GM12891 (cell line): ENCODE measurements at regions not wholly inside any gene's neighbourhood (a gene's known extent, or its start where the extent isn't known, plus 50 kb on each side); places are given as distances from the start of the nearest gene placed in this dataset.

ENCODE experiments used
- POLR2A ChIP-seq: IDR thresholded peaks from 2 replicates; pipeline ENCODE4 v1.6.1; 2011; ENCODE audit warnings: low read depth, low read length, control low read depth
- POLR2AphosphoS5 ChIP-seq: IDR thresholded peaks from 2 replicates; pipeline ENCODE4 v1.6.1; 2011; ENCODE audit warnings: low read depth, low read length, control low read depth
- POU2F2 ChIP-seq: IDR thresholded peaks from 2 replicates; pipeline ENCODE4 v1.6.1; 2011; ENCODE audit warnings: low read depth, mild to moderate bottlenecking, control low read depth, low read length, moderate library complexity
- SPI1 ChIP-seq: IDR thresholded peaks from 2 replicates; pipeline ENCODE4 v1.6.1; 2011; ENCODE audit warnings: low read depth, low read length, control low read depth
- TAF1 ChIP-seq: IDR thresholded peaks from 2 replicates; pipeline ENCODE4 v1.6.1; 2011; ENCODE audit warnings: low read depth, low read length, control low read depth

DNA sequence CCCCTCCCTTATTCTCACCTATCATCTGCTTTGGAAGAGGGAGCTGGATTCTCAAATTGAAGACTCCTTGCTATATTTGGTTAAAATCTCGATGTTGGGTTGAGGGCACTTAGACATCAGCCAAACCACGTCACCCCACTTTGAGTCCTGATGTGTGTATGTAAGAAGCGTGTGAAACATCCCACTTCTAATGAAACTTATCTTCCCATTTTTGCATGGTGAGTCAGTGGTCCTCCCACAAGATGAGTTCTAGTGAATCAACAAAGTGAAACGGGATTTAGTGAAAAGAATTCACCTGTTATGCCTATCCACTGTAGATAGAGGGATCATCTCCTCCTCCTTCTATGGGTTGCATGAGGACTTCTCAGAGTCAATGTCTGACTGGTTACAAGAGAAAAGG, 51.4 kb upstream of the SPRED2 start:
- no peak for TF ChIP-seq POLR2A
- no peak for TF ChIP-seq POLR2AphosphoS5
- no peak for TF ChIP-seq POU2F2
- no peak for TF ChIP-seq SPI1
- no peak for TF ChIP-seq TAF1
